RPMI7951 (cell line): ENCODE measurements at regions not wholly inside any gene's neighbourhood (a gene's known extent, or its start where the extent isn't known, plus 50 kb on each side); places are given as distances from the start of the nearest gene placed in this dataset.

Source experiments
- DNase-seq: peaks from one replicate; pipeline ENCODE4 v3.0.0-alpha.2; 2012; ENCODE audit warnings: low read depth

- DNase-seq = no peak
Measured at GRCh38 chr2:163456953-163457743, 278.7 kb downstream of the FIGN start.

GRCh38 chr2:163455815-163456214 lies 280.0 kb downstream of the FIGN start:
- DNase-seq = no peak

- no peak for DNase-seq
Measured at GRCh38 chr2:163453920-163454319, 281.9 kb downstream of the FIGN start.

GRCh38 chr2:163441603-163442002 lies 294.2 kb downstream of the FIGN start:
- DNase-seq = no peak

- no peak for DNase-seq
Measured at GRCh38 chr2:163436963-163437362, 298.8 kb downstream of the FIGN start.

- DNase-seq = no peak
Measured at GRCh38 chr2:163428187-163428586, 307.6 kb downstream of the FIGN start.

GRCh38 chr2:163420604-163421003 lies 315.2 kb downstream of the FIGN start:
- no peak for DNase-seq

- no peak for DNase-seq
Measured at GRCh38 chr2:163419000-163419830, 316.6 kb downstream of the FIGN start.

GRCh38 chr2:163417596-163418337 lies 318.0 kb downstream of the FIGN start:
- DNase-seq = no peak

- DNase-seq = no peak
Measured at GRCh38 chr2:163414121-163414520, 321.7 kb downstream of the FIGN start.

- DNase-seq = no peak
Measured at GRCh38 chr2:163407296-163407695, 328.5 kb downstream of the FIGN start.

GRCh38 chr2:163405298-163405697 lies 330.5 kb downstream of the FIGN start:
- DNase-seq = no peak

GRCh38 chr2:163401481-163401880 lies 334.3 kb downstream of the FIGN start:
- DNase-seq = peak; percentile 28

- no peak for DNase-seq
Measured at GRCh38 chr2:163397451-163397850, 338.4 kb downstream of the FIGN start.

GRCh38 chr2:163395602-163396001 lies 340.2 kb downstream of the FIGN start:
- DNase-seq = no peak

- DNase-seq = no peak
Measured at GRCh38 chr2:163389838-163390237, 346.0 kb downstream of the FIGN start.

- no peak for DNase-seq
Measured at GRCh38 chr2:163375472-163375871, 360.3 kb downstream of the FIGN start.

- DNase-seq = no peak
Measured at GRCh38 chr2:163375070-163375469, 360.7 kb downstream of the FIGN start.

- DNase-seq = no peak
Measured at GRCh38 chr2:163374282-163374681, 361.5 kb downstream of the FIGN start.

- DNase-seq = no peak
Measured at GRCh38 chr2:163373496-163373895, 362.3 kb downstream of the FIGN start.

- DNase-seq = peak; percentile 28
Measured at GRCh38 chr2:163370169-163370886, 365.5 kb downstream of the FIGN start.

- DNase-seq = no peak
Measured at GRCh38 chr2:163369111-163369510, 366.7 kb downstream of the FIGN start.
